Activated naive CD8-positive, alpha-beta T cell treated with anti-CD3 and anti-CD28 coated beads, Interleukin-2, amount 10 ng/mL, durations not matched to agents 7 days and 5 days (primary cell): ENCODE measurements at regions not wholly inside any gene's neighbourhood (a gene's known extent, or its start where the extent isn't known, plus 50 kb on each side); places are given as distances from the start of the nearest gene placed in this dataset.

Experiments
- ATAC-seq: fragments of 150-1000 bp; cut with Tn5 transposase; one replicate; pipeline ENCODE4 v1.10.0; 2021; ENCODE audit warnings: low read depth, moderate library complexity
- POLR2A ChIA-PET: fragments of 350-600 bp; sonication (Branson Sonifier 250); formaldehyde crosslinking; loops from one replicate; lab custom pipeline; 2021; ENCODE audit warnings: antibody characterized with exemption; lab: Charles Lee
- DNase-seq: peaks from one replicate; pipeline ENCODE4 v3.0.0; 2021
- H3K27ac Mint-ChIP-seq: one replicate; pipeline ENCODE4 v1.8.0; 2022; ENCODE audit warnings: mild to moderate bottlenecking, mixed read lengths
- H3K27me3 Mint-ChIP-seq: one replicate; pipeline ENCODE4 v1.8.0; 2022; ENCODE audit warnings: mild to moderate bottlenecking, moderate library complexity, mixed read lengths
- H3K36me3 Mint-ChIP-seq: one replicate; pipeline ENCODE4 v1.8.0; 2021; ENCODE audit warnings: mild to moderate bottlenecking, mixed read lengths
- H3K4me1 Mint-ChIP-seq: one replicate; pipeline ENCODE4 v1.8.0; 2021; ENCODE audit warnings: mixed read lengths
- H3K4me3 Mint-ChIP-seq: one replicate; pipeline ENCODE4 v1.8.0; 2022; ENCODE audit warnings: mild to moderate bottlenecking, moderate library complexity, mixed read lengths
- H3K9me3 Mint-ChIP-seq: one replicate; pipeline ENCODE4 v1.8.0; 2021; ENCODE audit warnings: mixed read lengths

GRCh38 chr12:124629117-124629516 lies 61.7 kb upstream of the NCOR2 start:
- H3K9me3 Mint-ChIP-seq = no peaks in the 10 kb centered on the region
- H3K27me3 Mint-ChIP-seq = peaks cover 2% of the 10 kb centered on the region
- DNase-seq (no peak), ATAC-seq (no peak)
- H3K4me3 Mint-ChIP-seq = no peak overlapping the region
- H3K27ac Mint-ChIP-seq = no peak overlapping the region
- no peaks in the 10 kb centered on the region for H3K36me3 Mint-ChIP-seq
- POLR2A ChIA-PET = interaction anchor here (0.6 kb wide), 1 partner anchor 37 kb away, joined by 3 read pairs; no protein-coding TSS in a partner anchor
- no peaks in the 10 kb centered on the region for H3K4me1 Mint-ChIP-seq

GRCh38 chr12:124627956-124628355 lies 60.5 kb upstream of the NCOR2 start:
- peaks cover 2% of the 10 kb centered on the region for H3K27me3 Mint-ChIP-seq
- POLR2A ChIA-PET = no interaction called here
- no peak overlapping the region for H3K27ac Mint-ChIP-seq
- H3K4me1 Mint-ChIP-seq = no peaks in the 10 kb centered on the region
- DNase-seq (no peak), ATAC-seq (no peak)
- no peaks in the 10 kb centered on the region for H3K36me3 Mint-ChIP-seq
- no peaks in the 10 kb centered on the region for H3K9me3 Mint-ChIP-seq
- H3K4me3 Mint-ChIP-seq = no peak overlapping the region

GRCh38 chr12:124626971-124627411 lies 59.6 kb upstream of the NCOR2 start:
- Mint-ChIP-seq H3K4me1 (no peaks in the 10 kb centered on the region), H3K36me3 (no peaks in the 10 kb centered on the region), H3K27ac (no peak overlapping the region), H3K9me3 (no peaks in the 10 kb centered on the region), H3K4me3 (no peak overlapping the region), H3K27me3 (peaks cover 2% of the 10 kb centered on the region)
- no peak for ATAC-seq
- no peak for DNase-seq
- POLR2A ChIA-PET = no interaction called here

- Mint-ChIP-seq H3K9me3 (no peaks in the 10 kb centered on the region), H3K4me3 (no peak overlapping the region), H3K27me3 (no peaks in the 10 kb centered on the region), H3K36me3 (no peaks in the 10 kb centered on the region), H3K27ac (no peak overlapping the region), H3K4me1 (no peaks in the 10 kb centered on the region)
- no peak for ATAC-seq
- no peak for DNase-seq
- POLR2A ChIA-PET = no interaction called here
Observed at GRCh38 chr12:124625867-124626675, 58.7 kb upstream of the NCOR2 start.

- Mint-ChIP-seq H3K27ac (no peak overlapping the region), H3K4me1 (no peaks in the 10 kb centered on the region), H3K4me3 (no peak overlapping the region), H3K36me3 (no peaks in the 10 kb centered on the region), H3K27me3 (no peaks in the 10 kb centered on the region), H3K9me3 (no peaks in the 10 kb centered on the region)
- POLR2A ChIA-PET = no interaction called here
- no peak for DNase-seq
- no peak for ATAC-seq
Observed at GRCh38 chr12:124624823-124625222, 57.4 kb upstream of the NCOR2 start.

- Mint-ChIP-seq H3K36me3 (no peaks in the 10 kb centered on the region), H3K4me1 (no peaks in the 10 kb centered on the region), H3K27ac (no peak overlapping the region), H3K4me3 (no peak overlapping the region), H3K9me3 (no peaks in the 10 kb centered on the region), H3K27me3 (no peaks in the 10 kb centered on the region)
- POLR2A ChIA-PET = no interaction called here
- DNase-seq (no peak), ATAC-seq (no peak)
Observed at GRCh38 chr12:124623344-124624035, 56.1 kb upstream of the NCOR2 start.

GRCh38 chr12:124622764-124623163 lies 55.4 kb upstream of the NCOR2 start:
- H3K4me3 Mint-ChIP-seq = no peak overlapping the region
- H3K9me3 Mint-ChIP-seq = no peaks in the 10 kb centered on the region
- POLR2A ChIA-PET = no interaction called here
- H3K4me1 Mint-ChIP-seq = no peaks in the 10 kb centered on the region
- H3K36me3 Mint-ChIP-seq = no peaks in the 10 kb centered on the region
- ATAC-seq = no peak
- H3K27ac Mint-ChIP-seq = no peak overlapping the region
- H3K27me3 Mint-ChIP-seq = no peaks in the 10 kb centered on the region
- no peak for DNase-seq

- no peak overlapping the region for H3K4me3 Mint-ChIP-seq
- ATAC-seq (no peak), DNase-seq (no peak)
- no peaks in the 10 kb centered on the region for H3K27me3 Mint-ChIP-seq
- H3K36me3 Mint-ChIP-seq = no peaks in the 10 kb centered on the region
- H3K27ac Mint-ChIP-seq = no peak overlapping the region
- POLR2A ChIA-PET = no interaction called here
- H3K4me1 Mint-ChIP-seq = no peaks in the 10 kb centered on the region
- H3K9me3 Mint-ChIP-seq = no peaks in the 10 kb centered on the region
Observed at GRCh38 chr12:124622331-124622730, 54.9 kb upstream of the NCOR2 start.

- H3K27ac Mint-ChIP-seq = no peak overlapping the region
- no peak for ATAC-seq
- H3K4me3 Mint-ChIP-seq = no peak overlapping the region
- H3K27me3 Mint-ChIP-seq = no peaks in the 10 kb centered on the region
- H3K36me3 Mint-ChIP-seq = no peaks in the 10 kb centered on the region
- H3K4me1 Mint-ChIP-seq = no peaks in the 10 kb centered on the region
- POLR2A ChIA-PET = no interaction called here
- DNase-seq = no peak
- no peaks in the 10 kb centered on the region for H3K9me3 Mint-ChIP-seq
Observed at GRCh38 chr12:124621296-124621660, 53.9 kb upstream of the NCOR2 start.

GRCh38 chr12:124620606-124621295 lies 53.3 kb upstream of the NCOR2 start:
- no peak for ATAC-seq
- no peaks in the 10 kb centered on the region for H3K36me3 Mint-ChIP-seq
- no peak for DNase-seq
- no peak overlapping the region for H3K27ac Mint-ChIP-seq
- no peaks in the 10 kb centered on the region for H3K27me3 Mint-ChIP-seq
- no peaks in the 10 kb centered on the region for H3K4me1 Mint-ChIP-seq
- POLR2A ChIA-PET = no interaction called here
- H3K4me3 Mint-ChIP-seq = no peak overlapping the region
- H3K9me3 Mint-ChIP-seq = no peaks in the 10 kb centered on the region

- Mint-ChIP-seq H3K4me3 (no peak overlapping the region), H3K36me3 (no peaks in the 10 kb centered on the region), H3K27ac (no peak overlapping the region), H3K4me1 (no peaks in the 10 kb centered on the region), H3K9me3 (peaks cover 1% of the 10 kb centered on the region), H3K27me3 (no peaks in the 10 kb centered on the region)
- DNase-seq = no peak
- ATAC-seq = no peak
- POLR2A ChIA-PET = no interaction called here
Observed at GRCh38 chr12:124618291-124618902, 51.0 kb upstream of the NCOR2 start.

- no peak overlapping the region for H3K27ac Mint-ChIP-seq
- no peak for ATAC-seq
- POLR2A ChIA-PET = no interaction called here
- no peaks in the 10 kb centered on the region for H3K4me1 Mint-ChIP-seq
- no peak for DNase-seq
- H3K4me3 Mint-ChIP-seq = no peak overlapping the region
- H3K9me3 Mint-ChIP-seq = peaks cover 1% of the 10 kb centered on the region
- no peaks in the 10 kb centered on the region for H3K27me3 Mint-ChIP-seq
- no peaks in the 10 kb centered on the region for H3K36me3 Mint-ChIP-seq
Observed at GRCh38 chr12:124617615-124618014, 50.2 kb upstream of the NCOR2 start.
